ENCODE measurements at regions not wholly inside any gene's neighbourhood (a gene's known extent, or its start where the extent isn't known, plus 50 kb on each side); places are given as distances from the start of the nearest gene placed in this dataset.

DNA sequence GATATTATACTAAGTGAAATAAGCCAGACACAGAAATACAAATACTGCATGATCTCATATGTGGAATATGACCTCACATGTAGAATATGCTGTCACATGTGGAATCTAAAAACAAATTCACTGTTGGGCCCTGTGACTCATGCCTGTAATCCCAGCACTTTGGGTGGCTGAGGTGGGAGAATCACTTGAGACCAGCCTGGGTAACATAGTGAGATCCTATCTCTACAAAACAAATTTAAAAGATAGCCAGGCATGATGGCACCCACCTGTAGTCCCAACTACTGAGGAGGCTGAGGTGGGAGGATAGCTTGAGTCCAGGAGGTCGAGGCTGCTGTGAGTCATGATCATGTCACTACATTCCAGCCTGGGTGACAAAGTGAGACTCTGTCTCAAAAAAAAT, 160.3 kb downstream of the PTEN start:
- DNase-seq, result no peak
- in situ Hi-C loops (cut with HindIII; ENCODE audit: low pct_ligation_motif_present, low pct_unique_long_range_greater_than_20kb, low sequenced_read_pairs), result no loop called here

DNA sequence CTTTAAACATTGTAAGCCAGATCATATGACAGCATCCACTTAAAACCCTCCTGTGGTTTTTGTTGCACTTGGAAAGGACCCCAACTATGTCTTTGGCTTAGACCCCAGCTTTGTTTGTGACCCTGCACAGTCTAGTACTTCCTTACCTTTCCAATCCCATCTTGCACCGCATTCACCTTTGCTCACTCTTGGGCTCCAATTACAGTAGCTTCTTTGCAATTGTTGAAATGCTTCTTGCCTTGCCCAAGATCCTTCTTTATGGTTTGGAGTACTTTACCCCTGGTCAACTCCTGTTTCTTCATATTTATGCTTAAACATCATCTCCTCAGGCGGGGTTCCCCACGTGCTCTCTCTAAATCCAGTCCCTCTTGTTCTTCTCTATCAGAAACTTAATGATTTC, 162.6 kb downstream of the PTEN start:
- no peak for DNase-seq
- in situ Hi-C loops (cut with HindIII; ENCODE audit: low pct_ligation_motif_present, low pct_unique_long_range_greater_than_20kb, low sequenced_read_pairs), result no loop called here

GRCh38 chr10:88027570-88027969, 164.1 kb downstream of the PTEN start:
- DNase-seq, result no peak
- in situ Hi-C loops (cut with HindIII; ENCODE audit: low pct_ligation_motif_present, low pct_unique_long_range_greater_than_20kb, low sequenced_read_pairs), result no loop called here

DNA sequence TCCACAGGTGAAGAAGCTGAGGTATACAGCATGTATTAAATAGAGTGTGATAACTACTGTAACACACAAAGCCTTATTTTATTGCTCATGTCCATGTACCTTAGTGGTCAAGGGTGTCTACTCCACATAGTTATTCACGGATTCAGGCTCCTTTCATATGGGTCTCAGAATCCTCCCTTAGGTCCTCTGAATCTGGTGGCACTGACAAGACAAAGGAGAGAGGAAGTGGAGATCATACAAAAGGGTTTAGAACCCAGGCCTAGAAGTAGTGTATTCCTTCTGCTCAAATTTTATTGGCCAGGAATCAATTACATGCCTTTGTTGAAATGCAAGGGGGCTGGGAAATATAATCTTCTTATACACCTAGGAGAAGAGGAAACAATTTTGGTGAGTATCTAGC, 164.6 kb downstream of the PTEN start:
- DNase-seq, result no peak
- in situ Hi-C loops (cut with HindIII; ENCODE audit: low pct_ligation_motif_present, low pct_unique_long_range_greater_than_20kb, low sequenced_read_pairs), result no loop called here

- DNase-seq, result peak; percentile 15
- in situ Hi-C loops (cut with HindIII; ENCODE audit: low pct_ligation_motif_present, low pct_unique_long_range_greater_than_20kb, low sequenced_read_pairs), result no loop called here
Observed at GRCh38 chr10:88028654-88029053, 165.2 kb downstream of the PTEN start.

GRCh38 chr10:88032566-88032965, 169.1 kb downstream of the PTEN start:
- DNase-seq, result no peak

GRCh38 chr10:88033385-88033784, 170.0 kb downstream of the PTEN start:
- DNase-seq, result no peak
- in situ Hi-C loops (cut with HindIII; ENCODE audit: low pct_ligation_motif_present, low pct_unique_long_range_greater_than_20kb, low sequenced_read_pairs), result no loop called here

More at GRCh38 chr10:88032566-88032965, 169.1 kb downstream of the PTEN start:
- in situ Hi-C loops (cut with HindIII; ENCODE audit: low pct_ligation_motif_present, low pct_unique_long_range_greater_than_20kb, low sequenced_read_pairs), result no loop called here

- in situ Hi-C loops (cut with HindIII; ENCODE audit: low pct_ligation_motif_present, low pct_unique_long_range_greater_than_20kb, low sequenced_read_pairs), result no loop called here
- no peak for DNase-seq
Observed at GRCh38 chr10:88033793-88034192, 170.4 kb downstream of the PTEN start.

- no peak for DNase-seq
- in situ Hi-C loops (cut with HindIII; ENCODE audit: low pct_ligation_motif_present, low pct_unique_long_range_greater_than_20kb, low sequenced_read_pairs), result no loop called here
Observed at GRCh38 chr10:88036126-88036525, 172.7 kb downstream of the PTEN start.

DNA sequence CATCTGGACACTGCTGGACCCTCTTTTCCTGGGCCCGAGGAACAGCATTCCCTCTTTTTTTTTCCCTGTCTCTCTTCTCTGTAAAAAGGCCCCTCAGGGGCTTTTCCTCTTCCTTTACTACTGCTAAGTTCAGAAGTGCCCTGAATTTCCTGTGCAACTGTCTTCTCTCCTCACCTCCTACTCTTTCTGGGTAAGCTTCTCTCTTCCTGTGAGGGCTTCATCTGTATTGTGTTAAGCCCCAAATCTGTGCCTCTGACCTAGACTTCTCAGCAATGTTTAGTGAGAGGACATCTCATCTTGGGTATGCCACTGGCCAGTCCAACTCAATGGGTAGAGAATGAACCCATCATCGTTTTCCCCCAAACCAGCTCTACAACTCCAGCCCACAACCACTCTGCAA, 174.2 kb downstream of the PTEN start:
- in situ Hi-C loops (cut with HindIII; ENCODE audit: low pct_ligation_motif_present, low pct_unique_long_range_greater_than_20kb, low sequenced_read_pairs), result no loop called here
- no peak for DNase-seq

DNA sequence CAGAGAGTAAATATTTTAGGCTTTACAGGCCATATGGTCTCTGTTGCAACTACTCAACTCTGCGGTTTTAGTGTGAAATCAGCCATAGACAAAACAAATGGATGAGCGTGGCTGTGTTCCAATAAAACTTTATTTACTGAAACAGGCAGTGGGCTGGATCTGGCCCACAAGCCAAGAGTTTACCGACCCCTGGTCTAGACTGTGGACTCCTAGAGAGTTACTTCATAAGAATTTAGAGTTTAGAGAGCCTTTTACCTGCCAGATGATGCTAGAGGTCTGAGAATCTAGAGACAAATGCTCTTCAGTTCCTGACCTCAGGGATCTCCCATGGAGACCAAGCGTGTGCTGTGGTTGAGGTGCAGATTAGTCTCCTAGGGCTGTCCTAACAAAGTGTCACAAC, 174.8 kb downstream of the PTEN start:
- in situ Hi-C loops (cut with HindIII; ENCODE audit: low pct_ligation_motif_present, low pct_unique_long_range_greater_than_20kb, low sequenced_read_pairs), result no loop called here
- DNase-seq, result no peak

DNA sequence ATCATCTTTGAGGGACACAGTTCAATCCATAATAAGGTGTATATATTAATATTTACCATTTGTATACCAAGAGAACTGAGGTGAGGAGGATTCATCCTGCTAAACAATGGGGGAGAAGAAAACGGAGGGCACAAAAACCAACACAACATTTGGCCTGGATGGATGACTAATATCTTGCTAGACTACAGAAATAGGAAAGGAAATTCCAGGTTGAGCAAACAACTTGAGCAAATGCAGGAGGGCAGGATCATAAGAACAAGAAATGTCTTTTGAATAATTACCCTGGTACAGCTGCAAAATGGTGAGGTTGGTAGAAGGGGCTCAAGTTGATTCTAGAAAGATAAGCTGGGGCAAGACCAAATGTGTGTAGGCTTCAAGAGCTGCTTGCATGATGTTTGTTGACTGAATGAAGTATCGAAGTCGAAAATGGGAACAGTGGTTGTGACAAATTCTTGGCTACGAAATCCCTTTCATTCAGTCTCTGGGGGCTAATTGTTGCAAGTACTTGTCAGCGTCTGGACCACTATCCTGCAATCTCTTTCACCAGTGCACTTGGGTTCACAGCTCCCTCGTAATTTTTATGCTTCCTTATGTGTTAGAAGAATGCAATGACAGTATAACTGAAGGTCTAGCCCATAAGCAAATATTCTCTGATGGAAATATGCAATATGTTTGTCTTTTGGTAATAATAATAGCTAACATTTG, 176.2 kb downstream of the PTEN start:
- in situ Hi-C loops (cut with HindIII; ENCODE audit: low pct_ligation_motif_present, low pct_unique_long_range_greater_than_20kb, low sequenced_read_pairs), result no loop called here
- DNase-seq, result no peak

GRCh38 chr10:88041243-88042159, 178.1 kb downstream of the PTEN start:
- in situ Hi-C loops (cut with HindIII; ENCODE audit: low pct_ligation_motif_present, low pct_unique_long_range_greater_than_20kb, low sequenced_read_pairs), result no loop called here

DNA sequence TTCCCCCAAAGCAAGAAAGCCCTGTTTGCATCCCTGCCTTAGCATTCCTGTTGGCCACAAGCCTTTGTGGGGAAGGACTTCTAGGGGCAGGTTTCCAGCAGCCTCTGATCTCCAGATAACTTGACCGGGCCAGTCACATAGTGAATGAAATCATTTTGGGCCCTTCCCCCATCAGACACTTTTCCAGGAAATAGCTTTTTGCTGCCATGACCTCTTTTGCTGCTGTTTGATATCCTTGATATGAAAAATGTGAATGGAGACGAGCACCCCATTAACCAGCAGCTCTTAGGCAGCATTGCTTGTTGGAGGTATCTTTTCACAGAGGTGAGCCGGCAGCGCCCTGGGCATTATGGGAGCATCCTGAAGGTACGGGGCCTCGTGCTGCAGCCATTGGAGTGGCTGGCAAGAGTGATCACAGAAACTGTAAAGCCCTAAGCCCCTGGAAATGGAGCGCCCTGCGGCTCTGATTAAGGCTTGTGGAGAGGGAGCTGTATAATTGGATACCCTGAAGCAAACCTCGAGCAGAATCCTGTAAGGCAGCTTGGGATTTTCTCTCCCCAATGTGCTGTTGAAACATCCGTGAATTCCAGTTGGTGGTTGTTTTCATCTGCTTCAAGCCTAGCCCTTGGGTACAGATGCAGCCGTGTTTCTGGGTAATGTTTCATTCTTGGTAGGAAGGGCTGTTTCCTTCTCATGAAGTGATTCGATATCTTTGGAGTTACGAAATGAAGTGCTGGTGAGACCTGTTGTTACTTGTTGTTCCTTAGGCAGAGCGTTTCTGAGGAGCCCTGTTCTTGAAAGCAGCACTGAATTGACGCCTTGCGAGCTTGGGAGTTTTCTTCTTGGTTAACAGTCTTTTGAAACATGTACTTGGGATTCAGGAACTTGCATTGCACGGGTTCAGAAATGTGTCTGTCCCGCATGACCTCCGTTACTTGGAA, 179.0 kb downstream of the PTEN start:
- in situ Hi-C loops (cut with HindIII; ENCODE audit: low pct_ligation_motif_present, low pct_unique_long_range_greater_than_20kb, low sequenced_read_pairs), result no loop called here
- DNase-seq, result no peak

More at GRCh38 chr10:88041243-88042159, 178.1 kb downstream of the PTEN start:
- DNase-seq, result no peak

- no peak for DNase-seq
- in situ Hi-C loops (cut with HindIII; ENCODE audit: low pct_ligation_motif_present, low pct_unique_long_range_greater_than_20kb, low sequenced_read_pairs), result no loop called here
Observed at GRCh38 chr10:88045096-88045495, 181.7 kb downstream of the PTEN start.

DNA sequence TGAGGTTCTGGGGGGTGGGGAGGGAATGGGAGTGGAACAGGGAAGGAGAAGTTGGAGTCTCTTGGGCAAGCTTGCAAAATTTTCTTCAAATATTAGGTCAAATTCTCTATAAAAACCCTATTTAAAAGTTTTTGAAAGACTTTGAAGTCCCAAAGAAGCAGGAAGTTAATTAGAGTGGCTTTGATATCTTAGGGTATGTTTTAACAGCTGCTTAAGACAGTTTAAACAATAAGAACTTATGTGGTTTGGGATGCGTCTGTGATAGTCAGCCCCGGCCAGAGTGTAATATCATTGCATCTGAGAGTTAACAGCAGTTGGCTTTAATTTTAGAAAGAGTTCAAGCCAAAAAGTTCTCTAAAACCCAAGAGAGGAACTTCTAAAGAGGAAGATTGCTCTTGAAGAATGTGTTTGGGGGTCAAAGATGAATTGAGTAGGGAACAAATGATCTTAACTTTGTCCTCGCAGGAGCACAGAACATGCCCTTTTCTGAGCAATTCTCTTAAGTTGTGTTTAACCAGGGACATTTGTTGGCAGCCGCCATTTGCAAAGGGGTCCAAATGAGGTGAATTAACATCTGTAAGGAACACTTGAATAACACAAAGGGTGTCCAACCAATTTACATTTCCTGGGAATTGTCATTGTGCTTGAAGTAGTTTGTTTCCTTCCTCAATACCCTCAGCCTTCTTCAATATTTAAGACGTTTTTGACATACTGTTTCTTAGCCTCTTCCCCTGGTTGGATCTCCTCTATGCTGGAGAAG, 182.4 kb downstream of the PTEN start:
- DNase-seq, result no peak
- in situ Hi-C loops (cut with HindIII; ENCODE audit: low pct_ligation_motif_present, low pct_unique_long_range_greater_than_20kb, low sequenced_read_pairs), result no loop called here

- in situ Hi-C loops (cut with HindIII; ENCODE audit: low pct_ligation_motif_present, low pct_unique_long_range_greater_than_20kb, low sequenced_read_pairs), result no loop called here
- DNase-seq, result no peak
Observed at GRCh38 chr10:88047579-88047978, 184.2 kb downstream of the PTEN start.

DNA sequence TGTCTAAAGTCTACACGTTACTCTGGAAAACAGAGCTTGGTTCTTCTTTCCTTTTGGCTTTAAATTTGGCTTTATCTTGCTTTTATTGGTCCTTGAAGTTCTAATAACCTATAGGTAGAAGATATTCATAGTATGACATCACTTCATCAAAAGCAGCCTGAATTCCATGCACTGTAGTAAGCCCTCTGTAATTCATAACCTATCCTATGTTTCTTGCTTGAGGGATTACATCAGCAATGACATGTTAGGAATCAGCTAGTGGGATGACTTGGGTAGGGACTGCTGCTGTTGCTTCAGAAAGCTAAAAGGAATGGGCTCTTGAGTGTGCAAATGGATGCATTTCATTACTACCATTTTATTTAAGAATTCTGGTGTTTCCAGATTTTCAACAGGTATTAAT, 184.9 kb downstream of the PTEN start:
- in situ Hi-C loops (cut with HindIII; ENCODE audit: low pct_ligation_motif_present, low pct_unique_long_range_greater_than_20kb, low sequenced_read_pairs), result no loop called here
- DNase-seq, result no peak

All from ACHN (cell line).